GM23338 (cell line): ENCODE measurements at regions not wholly inside any gene's neighbourhood (a gene's known extent, or its start where the extent isn't known, plus 50 kb on each side); places are given as distances from the start of the nearest gene placed in this dataset.
A peak's percentile ranks its signal among the peaks of the same experiment; 100 is the strongest.

Experiments used
- ATAC-seq: fragments of 200-7000 bp; cut with Tn5 transposase; 3 replicates; pipeline ENCODE4 v1.9.1; 2020
- DNase-seq: peaks from one replicate; pipeline ENCODE4 v3.0.0-alpha.2; 2015; ENCODE audit warnings: low spot score
- H2AFZ ChIP-seq: fragments of 200-600 bp; sonication (generic); 2 replicates; pipeline ENCODE4 v1.8.0; 2016; ENCODE audit warnings: antibody characterized with exemption, mild to moderate bottlenecking, moderate library complexity
- H3F3A ChIP-seq: fragments of 200-600 bp; sonication (generic); replicated peaks from 2 replicates; pipeline ENCODE4 v1.8.0; 2017; ENCODE audit warnings: antibody characterized with exemption, mixed run types, low read depth
- H3K27ac ChIP-seq: fragments of 200-600 bp; sonication (generic); 2 replicates; pipeline ENCODE4 v1.6.1; 2016; ENCODE audit warnings: low read depth
- H3K27me3 ChIP-seq: fragments of 200-600 bp; sonication (generic); 2 replicates; pipeline ENCODE4 v1.8.0; 2016; ENCODE audit warnings: mild to moderate bottlenecking, mixed run types, moderate library complexity; ENCODE audit not compliant: insufficient read depth
- H3K36me3 ChIP-seq: fragments of 200-600 bp; sonication (generic); 2 replicates; pipeline ENCODE4 v1.8.0; 2016; ENCODE audit warnings: mild to moderate bottlenecking; ENCODE audit not compliant: insufficient read depth
- H3K4me1 ChIP-seq: fragments of 200-600 bp; sonication (generic); 2 replicates; pipeline ENCODE4 v1.8.0; 2016; ENCODE audit warnings: mild to moderate bottlenecking, moderate library complexity; ENCODE audit not compliant: insufficient read depth
- H3K4me2 ChIP-seq: fragments of 200-600 bp; sonication (generic); 2 replicates; pipeline ENCODE4 v1.7.1; 2017; ENCODE audit warnings: mixed run types
- H3K4me3 ChIP-seq: fragments of 200-600 bp; sonication (generic); 2 replicates; pipeline ENCODE4 v1.6.1; 2016; ENCODE audit warnings: mixed run types
- H3K79me2 ChIP-seq: fragments of 200-600 bp; sonication (generic); replicated peaks from 2 replicates; pipeline ENCODE4 v1.8.0; 2017; ENCODE audit warnings: mild to moderate bottlenecking; ENCODE audit not compliant: insufficient read depth
- H3K9me2 ChIP-seq: fragments of 200-600 bp; sonication (generic); 2 replicates; pipeline ENCODE4 v1.8.0; 2017; ENCODE audit not compliant: insufficient read depth
- H4K20me1 ChIP-seq: fragments of 200-600 bp; sonication (generic); replicated peaks from 2 replicates; pipeline ENCODE4 v1.8.0; 2017; ENCODE audit warnings: mild to moderate bottlenecking; ENCODE audit not compliant: insufficient read depth
- H3K27ac Mint-ChIP-seq: 2 replicates; pipeline ENCODE4 v1.8.0; 2020; ENCODE audit warnings: inconsistent platforms, mild to moderate bottlenecking, moderate library complexity, mixed read lengths
- H3K27me3 Mint-ChIP-seq: 3 replicates; pipeline ENCODE4 v1.8.0; 2022; ENCODE audit warnings: low read depth, mild to moderate bottlenecking, moderate library complexity, mixed read lengths, inconsistent platforms; ENCODE audit not compliant: insufficient read depth, poor library complexity
- H3K36me3 Mint-ChIP-seq: 3 replicates; pipeline ENCODE4 v1.8.0; 2021; ENCODE audit warnings: low read depth, mild to moderate bottlenecking, inconsistent platforms, moderate library complexity, mixed read lengths
- H3K4me1 Mint-ChIP-seq: 3 replicates; pipeline ENCODE4 v1.8.0; 2020; ENCODE audit warnings: mild to moderate bottlenecking, inconsistent platforms, mixed read lengths
- H3K4me3 Mint-ChIP-seq: 3 replicates; pipeline ENCODE4 v1.8.0; 2021; ENCODE audit warnings: moderate library complexity, mild to moderate bottlenecking, inconsistent platforms, mixed read lengths
- H3K9me3 Mint-ChIP-seq: 3 replicates; pipeline ENCODE4 v1.8.0; 2020; ENCODE audit warnings: moderate library complexity, mild to moderate bottlenecking, inconsistent platforms, mixed read lengths
- CREB1 ChIP-seq: fragments of 250-450 bp; sonication (Bioruptor Pico); IDR thresholded peaks from 2 replicates; pipeline ENCODE4 v1.5.0; 2020; ENCODE audit warnings: low read depth, mild to moderate bottlenecking, moderate library complexity
- CTCF ChIP-seq, 2 experiments: fragments of 200-600 bp in 1 of 2; sonication (generic) in 1 of 2; conservative IDR thresholded peaks; 2 replicates each; pipeline versions ENCODE4 v1.5.1 to v1.6.1; 2016 to 2017; ENCODE audit warnings: antibody characterized with exemption in 2 of 2, low read depth in 2 of 2, mild to moderate bottlenecking in 2 of 2, moderate library complexity in 1 of 2
- ETS1 ChIP-seq: IDR thresholded peaks from 2 replicates; pipeline ENCODE4 v1.6.1; 2016; ENCODE audit warnings: antibody characterized with exemption
- EZH2 ChIP-seq: fragments of 200-600 bp; sonication (generic); IDR thresholded peaks from one replicate; pipeline ENCODE4 v1.8.0; 2017; ENCODE audit warnings: antibody characterized with exemption, mild to moderate bottlenecking, low read depth; ENCODE audit not compliant: unreplicated experiment
- EZH2phosphoT487 ChIP-seq: fragments of 200-600 bp; sonication (generic); IDR thresholded peaks from one replicate; pipeline ENCODE4 v1.8.1; 2018; ENCODE audit warnings: antibody characterized with exemption; ENCODE audit not compliant: unreplicated experiment
- JUNB ChIP-seq: IDR thresholded peaks from one replicate; pipeline ENCODE4 v1.6.1; 2016; ENCODE audit warnings: antibody characterized with exemption; ENCODE audit not compliant: unreplicated experiment
- STAT1 ChIP-seq: IDR thresholded peaks from one replicate; pipeline ENCODE4 v1.6.1; 2016; ENCODE audit warnings: antibody characterized with exemption; ENCODE audit not compliant: unreplicated experiment
- ZNF114 ChIP-seq: fragments of 250-450 bp; sonication (Bioruptor Pico); IDR thresholded peaks from 2 replicates; pipeline ENCODE4 v1.5.0; 2020; ENCODE audit warnings: mild to moderate bottlenecking, moderate library complexity
- ZNF331 ChIP-seq: fragments of 250-450 bp; sonication (Bioruptor Pico); IDR thresholded peaks from 2 replicates; pipeline ENCODE4 v1.5.0; 2020; ENCODE audit warnings: low read depth, mild to moderate bottlenecking, moderate library complexity
- ZNF462 ChIP-seq: fragments of 250-450 bp; sonication (Bioruptor Pico); IDR thresholded peaks from 2 replicates; pipeline ENCODE4 v1.5.0; 2020; ENCODE audit warnings: mild to moderate bottlenecking, moderate library complexity

GRCh38 chr3:191634902-191635301, 173.9 kb downstream of the PYDC2 start:
- Mint-ChIP-seq H3K36me3 (no peaks in the 10 kb centered on the region), H3K9me3 (no peaks in the 10 kb centered on the region), H3K27ac (no peak overlapping the region), H3K27me3 (no peaks in the 10 kb centered on the region), H3K4me3 (no peak overlapping the region), H3K4me1 (no peaks in the 10 kb centered on the region)
- Histone ChIP-seq H3K9me2 (no peaks in the 10 kb centered on the region), H3K79me2 (no peaks in the 10 kb centered on the region), H3K4me2 (no peak overlapping the region), H3K4me1 (no peaks in the 10 kb centered on the region), H3K4me3 (no peak overlapping the region), H3K27ac (no peak overlapping the region), H3K27me3 (no peaks in the 10 kb centered on the region), H3F3A (no peaks in the 10 kb centered on the region), H2AFZ (peak overlapping the region; percentile 14; the same call in 1 of the 2 replicates), H4K20me1 (no peaks in the 10 kb centered on the region), H3K36me3 (no peaks in the 10 kb centered on the region)
- no peak for ATAC-seq
- DNase-seq = peak; percentile 8
- TF ChIP-seq EZH2phosphoT487 (no peak), CREB1 (no peak), ZNF462 (CRISPR knock-in tag) (no peak), ZNF331 (CRISPR knock-in tag) (no peak), ETS1 (no peak)

- DNase-seq = no peak
- Histone ChIP-seq H4K20me1 (no peaks in the 10 kb centered on the region), H3K4me2 (no peak overlapping the region), H3K4me1 (no peaks in the 10 kb centered on the region), H3K27me3 (no peaks in the 10 kb centered on the region), H2AFZ (no peak overlapping the region), H3K36me3 (no peaks in the 10 kb centered on the region), H3K27ac (no peak overlapping the region), H3F3A (no peaks in the 10 kb centered on the region), H3K9me2 (no peaks in the 10 kb centered on the region), H3K4me3 (no peak overlapping the region), H3K79me2 (no peaks in the 10 kb centered on the region)
- H3K27me3 Mint-ChIP-seq = peaks cover under 1% of the 10 kb centered on the region
- H3K36me3 Mint-ChIP-seq = no peaks in the 10 kb centered on the region
- no peak for ATAC-seq
- no peak overlapping the region for H3K27ac Mint-ChIP-seq
- H3K9me3 Mint-ChIP-seq = peaks cover 3% of the 10 kb centered on the region; the same call in 1 of the 3 replicates
- no peak overlapping the region for H3K4me3 Mint-ChIP-seq
- no peaks in the 10 kb centered on the region for H3K4me1 Mint-ChIP-seq
- TF ChIP-seq EZH2phosphoT487 (no peak), ETS1 (no peak), JUNB (no peak), ZNF114 (no peak), STAT1 (no peak), EZH2 (no peak), CREB1 (no peak), CTCF (conservative IDR thresholded peaks at IDR 0.05; ENCODE audit: low read depth in 2 of 2) (no peak)
These were observed 176.6 kb downstream of the PYDC2 start for GRCh38 chr3:191637611-191638010.
